GM19043 (cell line): ENCODE measurements at regions not wholly inside any gene's neighbourhood (a gene's known extent, or its start where the extent isn't known, plus 50 kb on each side); places are given as distances from the start of the nearest gene placed in this dataset.
"Not testable (repeated sequence)": the region's sequence is repeated elsewhere in the genome, so short reads cannot be mapped to it uniquely, and the experiment has no call there.

ENCODE experiments used
- ATAC-seq: cut with Tn5 transposase; IDR thresholded peaks from one replicate; pipeline ENCODE4 v1.9.1; 2021; ENCODE audit warnings: low read depth; ENCODE audit not compliant: unreplicated experiment

- ATAC-seq = no peak
Measured at GRCh38 chr3:87437765-87438164, 161.4 kb upstream of the POU1F1 start.

DNA sequence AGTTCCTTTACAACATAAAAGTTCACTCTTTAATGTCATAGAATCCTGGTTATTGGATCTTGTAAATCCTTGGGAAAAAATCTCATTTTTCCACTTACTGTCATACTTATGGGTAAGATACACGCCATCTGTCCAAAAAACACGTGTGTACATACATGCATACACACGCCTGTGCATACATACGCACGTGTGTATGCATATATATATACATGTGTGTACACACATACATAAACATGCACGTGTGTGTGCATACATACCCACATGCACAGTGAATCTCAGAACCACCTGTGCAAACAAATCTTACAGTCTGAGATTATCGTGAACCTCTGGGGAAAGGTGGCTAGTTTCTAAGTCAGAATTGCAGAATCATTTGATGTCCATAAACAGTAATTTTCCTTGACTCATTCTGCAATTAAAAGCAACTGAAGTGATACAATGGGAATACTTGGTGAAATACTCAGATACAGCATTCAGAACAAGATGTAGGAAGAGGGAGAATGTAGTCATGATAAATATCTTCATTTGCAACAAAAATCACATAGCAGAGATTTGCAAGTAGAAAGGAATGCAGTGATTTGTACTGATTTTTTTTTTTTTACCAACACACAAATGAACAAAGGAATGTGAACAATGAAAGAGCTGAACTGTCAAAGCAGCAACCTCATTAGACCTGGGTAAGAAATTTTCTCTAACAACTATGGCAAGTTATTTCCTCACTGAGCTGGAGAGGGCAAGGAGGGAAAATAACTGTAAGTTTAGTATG lies 160.6 kb upstream of the POU1F1 start:
- ATAC-seq = no peak

GRCh38 chr3:87435926-87436620 lies 159.7 kb upstream of the POU1F1 start:
- no peak for ATAC-seq

- not testable (repeated sequence) for ATAC-seq
Measured at GRCh38 chr3:87433445-87433844, 157.1 kb upstream of the POU1F1 start.

DNA sequence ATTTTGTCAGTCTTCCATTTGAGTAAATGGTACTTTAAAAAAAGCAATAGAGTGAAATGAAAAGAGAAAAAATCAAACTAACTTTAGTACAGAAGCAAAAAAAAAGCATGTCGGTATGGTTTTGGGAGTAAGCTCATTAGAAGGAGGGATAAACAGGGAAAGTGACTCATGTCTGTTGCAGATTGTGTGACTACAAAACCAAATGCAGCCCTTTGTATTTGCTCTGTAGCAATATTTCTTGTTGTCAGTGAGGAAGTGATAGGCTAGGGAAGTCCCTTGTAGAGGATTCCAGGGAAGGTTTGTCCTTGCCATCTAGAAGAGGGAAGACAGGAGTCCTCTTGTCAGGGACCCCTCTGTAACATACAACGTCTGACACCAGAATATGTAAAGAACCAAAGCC lies 150.5 kb upstream of the POU1F1 start:
- no peak for ATAC-seq

GRCh38 chr3:87425056-87425455 lies 148.7 kb upstream of the POU1F1 start:
- no peak for ATAC-seq

DNA sequence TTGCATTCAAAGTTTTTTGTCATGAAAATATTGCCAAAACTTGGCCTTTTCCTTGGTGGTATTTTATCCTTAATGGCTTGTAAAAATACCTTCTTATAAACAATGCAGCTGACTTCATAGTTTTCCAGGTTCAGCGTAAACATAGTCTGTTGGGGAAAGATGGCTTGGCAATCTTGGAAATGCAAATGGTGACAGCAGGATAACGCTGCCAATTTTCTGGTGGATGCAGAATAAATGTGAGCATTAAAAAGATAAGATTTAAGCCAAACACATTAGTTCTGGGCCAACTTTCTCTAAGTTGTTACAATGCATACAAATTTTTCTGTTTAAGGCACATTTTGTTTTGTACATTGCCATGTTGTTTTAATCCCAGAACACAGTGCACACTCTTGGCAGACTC lies 147.0 kb upstream of the POU1F1 start:
- ATAC-seq = no peak

DNA sequence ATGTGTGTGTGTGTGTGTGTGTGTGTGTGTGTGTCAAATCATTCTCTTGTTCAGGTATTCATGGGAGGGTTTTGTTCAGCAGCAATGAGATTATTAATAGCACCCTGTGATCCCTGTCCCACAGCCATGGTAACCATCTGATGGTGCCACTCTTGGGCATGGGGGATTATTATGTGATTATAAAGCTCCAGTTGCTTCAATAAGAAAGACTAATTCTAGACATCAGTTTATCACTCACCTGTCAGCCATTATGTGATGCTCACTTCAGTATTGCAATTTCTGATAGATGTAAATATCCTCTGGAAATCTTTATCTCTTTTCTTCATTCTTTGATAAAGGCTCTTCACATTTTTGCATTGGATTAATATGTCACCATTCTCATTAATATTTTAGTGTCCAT lies 145.9 kb upstream of the POU1F1 start:
- no peak for ATAC-seq

GRCh38 chr3:87420171-87420570 lies 143.8 kb upstream of the POU1F1 start:
- no peak for ATAC-seq

DNA sequence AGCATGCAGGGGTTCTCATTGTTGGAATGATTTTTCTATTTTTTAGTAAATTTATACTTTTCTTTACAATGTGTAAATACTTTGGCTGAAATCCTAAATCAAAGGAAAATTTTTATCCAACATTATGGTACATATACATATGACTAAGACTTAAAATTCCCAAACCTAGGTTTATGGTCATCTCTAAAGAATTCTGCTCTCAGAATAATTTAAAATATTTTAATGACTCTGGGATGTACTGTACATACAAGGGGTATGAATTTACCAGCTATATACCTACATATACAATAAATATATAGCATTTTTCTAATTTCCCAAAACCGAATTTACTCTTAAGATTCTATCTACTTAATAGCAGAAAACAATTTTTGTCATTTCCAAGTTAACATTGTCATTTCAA lies 137.9 kb upstream of the POU1F1 start:
- ATAC-seq = no peak

- ATAC-seq = no peak
Measured at GRCh38 chr3:87413814-87414213, 137.4 kb upstream of the POU1F1 start.

DNA sequence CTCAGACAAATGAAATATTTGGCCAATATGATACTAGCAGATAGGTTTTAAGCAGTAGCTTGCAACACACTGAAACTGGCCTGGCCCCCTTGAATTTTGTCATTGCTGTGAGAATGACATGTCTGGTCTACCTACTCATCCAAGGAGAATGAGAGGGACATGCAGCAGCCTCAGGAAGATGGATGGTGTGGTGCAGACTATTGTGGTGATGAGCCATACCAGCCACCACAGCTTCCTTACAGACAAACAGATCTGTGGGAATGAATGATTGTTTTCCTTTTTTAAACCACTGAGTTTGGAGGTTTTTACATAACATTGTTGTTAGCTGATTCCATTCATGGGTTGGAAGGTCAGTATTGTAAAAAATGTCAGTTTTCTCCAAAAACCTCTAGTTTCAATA lies 133.7 kb upstream of the POU1F1 start:
- ATAC-seq = no peak

DNA sequence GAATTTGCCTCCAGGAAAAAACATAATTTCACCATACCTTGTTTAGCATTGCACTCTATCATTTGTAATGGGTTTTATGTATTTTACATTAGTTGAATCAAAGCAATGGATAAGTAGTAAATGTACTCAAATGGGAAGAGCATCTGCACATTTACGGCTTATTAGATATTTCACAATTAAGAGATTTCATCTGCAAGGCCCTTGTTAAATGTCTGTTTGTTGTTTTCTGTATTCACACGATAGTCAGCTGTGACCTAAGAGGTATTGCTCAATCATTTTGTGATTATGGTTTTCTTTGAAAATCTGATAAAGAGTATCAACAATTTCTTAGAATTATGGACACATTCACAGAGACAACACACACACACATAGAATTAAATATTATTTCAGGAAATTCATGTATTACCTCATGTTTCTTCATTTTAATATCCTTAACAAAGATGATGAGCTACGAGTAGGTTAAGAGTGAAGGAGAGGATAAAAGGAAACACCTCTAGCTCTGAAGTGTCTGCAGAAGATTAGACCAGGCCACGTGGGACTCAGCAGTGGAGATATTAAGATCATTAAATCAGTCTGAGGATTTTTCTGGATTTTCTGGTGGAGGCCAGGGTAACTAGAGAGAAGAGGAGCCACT lies 121.9 kb upstream of the POU1F1 start:
- ATAC-seq = no peak

DNA sequence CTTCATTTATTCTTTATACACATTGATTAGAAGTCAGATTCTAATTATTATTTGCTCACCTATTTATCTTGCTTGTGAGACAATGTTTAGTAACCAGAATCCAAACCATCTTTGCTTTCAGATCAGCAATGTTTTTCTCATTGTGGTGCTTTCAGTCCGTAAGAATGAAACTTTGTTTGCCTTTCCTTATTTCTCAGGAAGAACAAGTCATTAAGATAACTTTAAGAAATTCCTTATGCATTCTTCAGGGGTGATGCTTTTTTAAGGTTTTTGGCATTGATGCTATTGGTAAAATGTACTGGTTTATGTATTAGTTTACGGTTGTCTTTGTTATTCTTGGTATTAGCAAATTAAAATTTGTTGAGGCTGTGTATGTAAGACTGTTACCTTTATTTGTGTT lies 120.8 kb upstream of the POU1F1 start:
- no peak for ATAC-seq

GRCh38 chr3:87390821-87391220 lies 114.4 kb upstream of the POU1F1 start:
- no peak for ATAC-seq

DNA sequence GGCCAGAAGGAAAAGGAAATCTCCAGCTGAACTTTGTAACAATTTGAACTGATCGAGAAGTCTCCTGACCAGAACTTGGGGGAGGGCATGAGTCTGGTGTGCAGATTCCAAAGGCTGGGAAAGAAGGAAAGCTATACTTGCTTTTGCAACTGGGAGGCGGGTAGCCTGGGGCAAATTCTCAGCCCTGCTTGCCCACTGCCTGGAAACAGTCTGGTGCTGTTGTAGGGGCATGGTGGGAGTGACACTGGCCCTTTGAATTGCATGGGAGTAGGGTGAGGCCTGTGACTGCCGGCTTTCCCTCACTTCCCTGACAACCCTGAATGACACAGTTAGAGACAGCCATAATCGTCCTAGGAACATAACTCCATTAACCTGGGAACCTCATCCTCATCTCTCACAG lies 114.0 kb upstream of the POU1F1 start:
- no peak for ATAC-seq

GRCh38 chr3:87375231-87375682 lies 98.9 kb upstream of the POU1F1 start:
- ATAC-seq = no peak

GRCh38 chr3:87370007-87370406 lies 93.6 kb upstream of the POU1F1 start:
- ATAC-seq = no peak

DNA sequence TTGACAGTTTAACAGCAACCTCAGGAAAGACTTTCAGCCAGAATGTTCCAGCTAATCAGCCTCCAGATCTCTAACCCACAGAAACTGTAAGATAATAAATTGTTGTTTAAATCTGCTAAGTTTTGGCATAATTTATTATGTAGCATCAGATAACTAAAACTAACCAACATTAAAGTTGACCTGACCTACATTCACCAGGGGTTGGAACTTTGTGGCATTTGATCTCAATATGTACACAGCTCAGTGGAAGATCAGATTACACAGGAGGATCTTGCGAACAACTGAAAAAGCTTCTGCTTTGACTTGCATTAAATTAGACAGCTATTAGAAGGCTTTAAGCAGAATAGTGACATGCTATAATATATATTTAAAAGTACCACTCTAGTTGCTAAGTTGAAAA lies 91.4 kb upstream of the POU1F1 start:
- no peak for ATAC-seq

- no peak for ATAC-seq
Measured at GRCh38 chr3:87363721-87364120, 87.3 kb upstream of the POU1F1 start.

GRCh38 chr3:87361956-87362355 lies 85.6 kb upstream of the POU1F1 start:
- ATAC-seq = no peak

GRCh38 chr3:87361271-87361670 lies 84.9 kb upstream of the POU1F1 start:
- no peak for ATAC-seq
